Neural progenitor cell (in vitro differentiated cells): ENCODE measurements at regions not wholly inside any gene's neighbourhood (a gene's known extent, or its start where the extent isn't known, plus 50 kb on each side); places are given as distances from the start of the nearest gene placed in this dataset.

Experiments used
- CTCF ChIP-seq: fragments of 200-600 bp; sonication (generic); IDR thresholded peaks from 2 replicates; pipeline ENCODE4 v1.5.1; 2017; ENCODE audit warnings: antibody characterized with exemption, mild to moderate bottlenecking
- EZH2 ChIP-seq: fragments of 200-600 bp; sonication (generic); IDR thresholded peaks from 2 replicates; pipeline ENCODE4 v1.6.1; 2017; ENCODE audit warnings: antibody characterized with exemption, mild to moderate bottlenecking, moderate library complexity

DNA sequence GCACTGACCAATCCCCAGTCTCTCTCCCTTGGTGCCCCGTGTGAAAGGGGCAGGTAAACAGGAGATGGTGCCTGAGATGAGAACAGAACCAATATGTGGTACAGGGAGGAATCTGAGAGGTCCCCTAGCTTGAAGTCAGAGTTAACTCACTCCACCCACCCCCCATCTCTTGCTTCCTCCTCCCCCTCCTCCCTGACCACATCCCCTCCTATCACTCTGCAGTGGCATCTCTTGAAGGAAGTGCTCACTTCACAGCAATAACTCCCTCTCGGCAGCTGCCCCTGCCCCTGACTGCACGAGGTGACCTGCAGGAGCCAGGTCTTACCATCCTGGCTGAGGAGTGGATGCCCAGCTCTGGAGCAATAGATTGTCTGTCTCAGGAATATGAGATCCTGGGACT lies 224.0 kb downstream of the GAS1 start:
- TF ChIP-seq CTCF (no peak), EZH2 (no peak)
